ENCODE measurements at regions not wholly inside any gene's neighbourhood (a gene's known extent, or its start where the extent isn't known, plus 50 kb on each side); places are given as distances from the start of the nearest gene placed in this dataset.
"Not testable (repeated sequence)": the region's sequence is repeated elsewhere in the genome, so short reads cannot be mapped to it uniquely, and the experiment has no call there.

- DNase-seq: no peak
These were observed 1140.5 kb downstream of the GALC start for GRCh38 chr14:86852530-86852929.

- DNase-seq: no peak
These were observed 1145.8 kb downstream of the GALC start for GRCh38 chr14:86847140-86847539.

- DNase-seq: peak; percentile 2
These were observed 1154.6 kb downstream of the GALC start for GRCh38 chr14:86838363-86838762.

- DNase-seq: no peak
These were observed 1166.3 kb downstream of the GALC start for GRCh38 chr14:86826661-86827060.

- DNase-seq: no peak
These were observed 1168.8 kb downstream of the GALC start for GRCh38 chr14:86824167-86824566.

GRCh38 chr14:86823581-86823980 is 1169.4 kb downstream of the GALC start:
- no peak for DNase-seq

GRCh38 chr14:86815341-86815740 is 1177.6 kb downstream of the GALC start:
- DNase-seq: no peak

GRCh38 chr14:86802726-86803125 is 1190.3 kb downstream of the GALC start:
- DNase-seq: no peak

- no peak for DNase-seq
These were observed 1193.7 kb downstream of the GALC start for GRCh38 chr14:86799244-86799647.

GRCh38 chr14:86798330-86798729 is 1194.7 kb downstream of the GALC start:
- no peak for DNase-seq

GRCh38 chr14:86797075-86797351 is 1196.0 kb downstream of the GALC start:
- no peak for DNase-seq

- no peak for DNase-seq
These were observed 1196.5 kb downstream of the GALC start for GRCh38 chr14:86796221-86797074.

- no peak for DNase-seq
These were observed 1198.3 kb downstream of the GALC start for GRCh38 chr14:86794689-86795088.

GRCh38 chr14:86790408-86791364 is 1202.3 kb downstream of the GALC start:
- DNase-seq: no peak

- no peak for DNase-seq
These were observed 1204.8 kb downstream of the GALC start for GRCh38 chr14:86788224-86788623.

- no peak for DNase-seq
These were observed 1205.3 kb downstream of the GALC start for GRCh38 chr14:86787717-86788116.

- no peak for DNase-seq
These were observed 1210.8 kb downstream of the GALC start for GRCh38 chr14:86782092-86782580.

- no peak for DNase-seq
These were observed 1212.0 kb downstream of the GALC start for GRCh38 chr14:86780876-86781510.

- no peak for DNase-seq
These were observed 1212.5 kb downstream of the GALC start for GRCh38 chr14:86780461-86780860.

- DNase-seq: no peak
These were observed 1213.6 kb downstream of the GALC start for GRCh38 chr14:86779416-86779815.

GRCh38 chr14:86777963-86778602 is 1214.9 kb downstream of the GALC start:
- no peak for DNase-seq

- not testable (repeated sequence) for DNase-seq
These were observed 1217.1 kb downstream of the GALC start for GRCh38 chr14:86775896-86776295.

GRCh38 chr14:86774916-86775315 is 1218.1 kb downstream of the GALC start:
- DNase-seq: no peak
